ENCODE measurements at regions not wholly inside any gene's neighbourhood (a gene's known extent, or its start where the extent isn't known, plus 50 kb on each side); places are given as distances from the start of the nearest gene placed in this dataset.

DNA sequence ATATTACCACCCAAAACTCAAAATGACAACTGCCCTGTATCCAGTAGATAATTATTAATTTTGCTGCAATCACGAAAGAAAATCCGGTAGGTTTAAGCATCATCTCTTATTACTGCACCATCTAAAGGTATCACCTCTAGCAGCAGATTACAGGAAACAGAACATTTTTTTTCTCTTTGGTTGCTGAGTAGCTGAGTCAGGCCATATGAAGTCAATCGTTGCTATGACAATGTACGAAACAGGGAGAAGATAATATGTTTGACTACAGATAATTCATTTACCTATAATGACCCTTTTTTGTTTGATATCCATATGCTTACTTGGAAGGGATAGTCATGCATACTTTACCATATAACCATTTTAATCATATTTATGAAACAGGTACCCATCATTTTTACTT, 831.6 kb upstream of the CHAC2 start:
- no peak overlapping the region for H3K27ac Mint-ChIP-seq
- no peaks in the 10 kb centered on the region for H3K4me1 Mint-ChIP-seq (ENCODE audit: low read depth in 2 of 2)
- H3K4me3 Mint-ChIP-seq: no peak overlapping the region

DNA sequence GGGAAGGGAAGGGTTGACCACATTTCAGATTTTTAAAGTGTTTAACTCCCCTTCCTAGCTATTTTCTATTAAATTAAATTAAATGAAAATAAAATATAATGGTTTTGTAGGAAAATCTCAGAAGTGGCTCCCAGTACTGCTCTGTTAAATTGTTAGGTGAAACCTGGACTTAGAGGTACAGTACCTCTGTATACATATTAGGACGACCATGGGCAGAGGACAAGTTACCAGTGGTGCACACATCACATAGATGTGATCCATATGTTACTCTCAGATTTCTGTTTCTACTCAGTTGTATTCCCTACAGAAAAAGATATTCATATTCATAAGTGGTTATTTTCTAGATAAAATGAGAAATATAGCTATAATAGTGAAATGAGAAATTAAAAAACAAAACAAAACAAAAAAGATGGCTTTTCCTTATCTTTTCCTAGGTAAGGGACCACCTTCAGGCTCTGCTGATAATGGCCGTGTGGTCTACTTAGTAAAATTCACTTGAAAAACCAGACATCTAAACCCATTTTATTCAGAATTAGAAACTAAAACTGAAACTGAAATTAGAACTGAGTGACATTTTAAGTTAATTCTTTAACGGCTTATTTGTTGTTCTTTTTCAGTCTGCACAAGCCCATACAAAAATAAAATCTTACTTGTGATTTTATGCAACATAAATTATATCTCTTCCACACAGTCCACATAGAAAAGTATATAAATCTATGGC, 832.5 kb upstream of the CHAC2 start:
- ATAC-seq: no peak
- DNase-seq (ENCODE audit: low spot score): no peak
- H3K9me3 Mint-ChIP-seq: peaks cover 14% of the 10 kb centered on the region
- no peak overlapping the region for H3K27ac Mint-ChIP-seq
- no peak overlapping the region for H3K4me3 Mint-ChIP-seq
- no peaks in the 10 kb centered on the region for H3K36me3 Mint-ChIP-seq
- no peaks in the 10 kb centered on the region for H3K4me1 Mint-ChIP-seq (ENCODE audit: low read depth in 2 of 2)
- no peaks in the 10 kb centered on the region for H3K27me3 Mint-ChIP-seq

More for the DNA sequence above, 831.6 kb upstream of the CHAC2 start:
- Mint-ChIP-seq H3K36me3 (no peaks in the 10 kb centered on the region), H3K9me3 (peaks cover 14% of the 10 kb centered on the region), H3K27me3 (no peaks in the 10 kb centered on the region)
- DNase-seq (ENCODE audit: low spot score): no peak
- ATAC-seq: no peak

DNA sequence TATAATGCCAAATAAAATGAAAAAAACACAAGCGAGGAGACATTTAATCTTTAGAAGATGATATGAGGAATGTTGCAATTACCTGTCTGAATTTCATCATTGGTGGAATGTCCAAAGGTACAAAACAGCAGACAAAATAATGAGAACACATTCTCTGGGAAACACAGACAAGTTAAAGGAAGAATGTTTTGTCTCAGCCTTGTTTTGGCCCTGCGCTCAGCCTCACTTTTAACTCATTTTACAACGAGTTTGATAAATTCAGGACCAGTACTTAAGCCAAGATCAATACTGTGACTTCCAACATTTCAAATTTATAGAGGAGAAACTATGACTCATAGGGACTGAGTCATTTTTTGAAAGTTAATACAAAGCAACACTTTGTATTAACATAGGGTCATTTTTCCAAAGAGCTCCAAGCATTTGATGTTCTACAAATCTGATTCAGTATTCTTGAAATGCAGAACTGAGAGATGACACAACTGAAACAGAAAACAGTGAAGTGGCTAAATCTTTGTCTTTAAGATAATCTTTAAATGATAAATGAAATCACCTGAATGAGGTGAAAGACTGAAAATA, 833.2 kb upstream of the CHAC2 start:
- no peak for ATAC-seq
- H3K36me3 Mint-ChIP-seq: no peaks in the 10 kb centered on the region
- no peak overlapping the region for H3K4me3 Mint-ChIP-seq
- no peak for DNase-seq (ENCODE audit: low spot score)
- no peaks in the 10 kb centered on the region for H3K27me3 Mint-ChIP-seq
- H3K27ac Mint-ChIP-seq: no peak overlapping the region
- H3K4me1 Mint-ChIP-seq (ENCODE audit: low read depth in 2 of 2): no peaks in the 10 kb centered on the region
- H3K9me3 Mint-ChIP-seq: peaks cover 14% of the 10 kb centered on the region

DNA sequence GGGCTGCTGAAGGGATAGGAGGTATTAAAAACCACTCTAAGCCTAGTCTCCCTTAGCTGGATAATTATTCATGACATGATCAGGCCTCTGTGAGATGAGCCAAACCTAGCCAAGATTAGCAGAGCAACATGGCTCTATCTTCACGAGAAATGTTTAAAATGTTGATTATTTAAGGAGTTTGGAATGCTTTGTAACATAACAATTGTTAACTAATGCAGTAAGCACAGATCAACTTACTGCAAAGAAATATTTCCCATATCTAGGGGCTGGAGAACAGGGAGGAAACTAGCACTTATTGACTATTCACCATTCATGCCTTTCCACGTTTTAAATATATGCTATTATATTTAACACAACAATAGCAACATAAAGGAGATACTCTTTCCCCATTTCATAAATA, 833.7 kb upstream of the CHAC2 start:
- H3K36me3 Mint-ChIP-seq: no peaks in the 10 kb centered on the region
- H3K4me1 Mint-ChIP-seq (ENCODE audit: low read depth in 2 of 2): no peaks in the 10 kb centered on the region
- H3K4me3 Mint-ChIP-seq: no peak overlapping the region
- H3K27ac Mint-ChIP-seq: no peak overlapping the region
- no peak for DNase-seq (ENCODE audit: low spot score)
- peaks cover 14% of the 10 kb centered on the region for H3K9me3 Mint-ChIP-seq
- no peak for ATAC-seq
- no peaks in the 10 kb centered on the region for H3K27me3 Mint-ChIP-seq

DNA sequence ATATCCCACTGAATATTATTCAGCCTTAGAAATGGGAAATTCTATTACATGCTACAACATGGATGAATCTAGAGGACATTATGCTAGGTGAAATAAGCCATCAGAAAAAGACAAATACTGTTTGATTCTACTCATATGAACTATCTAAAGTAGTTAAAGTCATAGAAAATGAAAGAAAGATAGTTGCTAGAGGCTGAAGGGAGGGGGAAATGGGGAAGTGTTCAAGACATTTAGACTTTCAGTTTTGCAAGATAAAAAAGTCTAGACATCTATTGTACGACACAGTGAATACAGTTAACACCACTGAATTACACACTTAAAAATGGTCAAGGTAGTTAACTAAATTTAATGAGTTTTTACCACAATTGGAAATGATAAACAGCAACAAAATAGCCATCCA, 835.9 kb upstream of the CHAC2 start:
- ATAC-seq: no peak
- Mint-ChIP-seq H3K36me3 (no peaks in the 10 kb centered on the region), H3K9me3 (peaks cover 10% of the 10 kb centered on the region), H3K4me1 (ENCODE audit: low read depth in 2 of 2) (no peaks in the 10 kb centered on the region), H3K4me3 (no peak overlapping the region), H3K27ac (no peak overlapping the region), H3K27me3 (no peaks in the 10 kb centered on the region)
- no peak for DNase-seq (ENCODE audit: low spot score)

DNA sequence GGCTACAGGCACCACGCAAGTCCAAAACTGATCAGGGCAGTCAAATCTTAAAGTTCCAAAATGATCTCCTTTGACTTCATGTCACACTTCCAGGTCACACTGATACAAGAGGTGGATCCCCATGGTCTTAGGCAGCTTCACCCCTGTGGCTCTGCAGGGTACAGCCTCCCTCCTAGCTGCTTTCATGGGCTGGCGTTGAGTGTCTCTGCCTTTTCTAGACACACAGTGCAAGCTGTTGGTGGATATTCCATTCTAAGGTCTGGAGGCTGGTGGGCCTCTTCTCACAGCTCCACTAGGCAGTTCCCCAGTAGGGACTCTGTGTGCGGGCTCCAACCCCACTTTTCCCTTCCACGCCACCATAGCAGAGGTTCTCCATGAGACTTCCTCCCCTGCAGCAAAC, 838.2 kb upstream of the CHAC2 start:
- ATAC-seq (no peak), DNase-seq (ENCODE audit: low spot score) (no peak)
- peaks cover 12% of the 10 kb centered on the region for H3K9me3 Mint-ChIP-seq
- no peak overlapping the region for H3K27ac Mint-ChIP-seq
- no peaks in the 10 kb centered on the region for H3K36me3 Mint-ChIP-seq
- no peaks in the 10 kb centered on the region for H3K4me1 Mint-ChIP-seq (ENCODE audit: low read depth in 2 of 2)
- no peaks in the 10 kb centered on the region for H3K27me3 Mint-ChIP-seq
- H3K4me3 Mint-ChIP-seq: no peak overlapping the region

DNA sequence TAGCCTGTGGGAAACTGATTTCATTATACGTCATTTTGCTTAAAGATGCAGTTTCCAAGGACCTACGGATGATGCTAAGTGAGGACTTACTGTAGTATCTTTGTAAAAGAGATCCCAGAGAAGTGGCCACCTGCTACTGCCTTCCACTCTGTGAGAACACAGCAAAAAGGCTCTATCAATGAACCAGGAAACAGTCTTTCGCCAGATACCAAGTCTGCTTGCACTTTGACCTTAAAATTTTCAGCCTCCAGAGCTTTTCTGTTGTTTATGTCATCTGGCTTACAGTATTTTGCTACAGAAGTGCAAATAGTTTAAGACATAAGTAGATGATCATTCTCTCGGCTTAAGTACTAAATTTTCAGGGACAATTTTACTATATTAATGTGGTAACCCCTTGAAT, 847.9 kb upstream of the CHAC2 start:
- Mint-ChIP-seq H3K4me3 (no peak overlapping the region), H3K36me3 (no peaks in the 10 kb centered on the region), H3K9me3 (peaks cover 11% of the 10 kb centered on the region), H3K27ac (no peak overlapping the region), H3K4me1 (ENCODE audit: low read depth in 2 of 2) (no peaks in the 10 kb centered on the region), H3K27me3 (no peaks in the 10 kb centered on the region)
- ATAC-seq (no peak), DNase-seq (ENCODE audit: low spot score) (no peak)

DNA sequence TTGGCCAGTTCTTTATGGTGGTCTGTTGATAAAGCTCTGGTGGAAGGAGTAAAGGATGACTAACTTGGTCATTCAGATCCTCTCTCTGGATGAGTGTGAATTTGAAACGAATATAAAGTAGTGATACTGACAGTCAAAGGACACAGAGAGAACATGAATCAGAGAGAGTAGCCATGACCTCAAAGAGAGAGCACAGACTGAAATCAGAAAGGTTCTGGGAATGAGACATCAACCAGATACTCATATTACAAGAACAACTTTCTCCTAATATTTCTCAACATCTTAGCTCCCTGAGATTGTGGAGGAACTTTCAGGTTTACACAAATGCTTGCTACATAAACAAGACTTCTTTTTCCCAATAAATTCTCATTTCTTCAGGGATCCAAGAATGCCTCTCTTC, 849.1 kb upstream of the CHAC2 start:
- no peak overlapping the region for H3K4me3 Mint-ChIP-seq
- peaks cover 8% of the 10 kb centered on the region for H3K9me3 Mint-ChIP-seq
- ATAC-seq: no peak
- H3K27me3 Mint-ChIP-seq: no peaks in the 10 kb centered on the region
- no peaks in the 10 kb centered on the region for H3K36me3 Mint-ChIP-seq
- no peak for DNase-seq (ENCODE audit: low spot score)
- H3K27ac Mint-ChIP-seq: no peak overlapping the region
- H3K4me1 Mint-ChIP-seq (ENCODE audit: low read depth in 2 of 2): no peaks in the 10 kb centered on the region

DNA sequence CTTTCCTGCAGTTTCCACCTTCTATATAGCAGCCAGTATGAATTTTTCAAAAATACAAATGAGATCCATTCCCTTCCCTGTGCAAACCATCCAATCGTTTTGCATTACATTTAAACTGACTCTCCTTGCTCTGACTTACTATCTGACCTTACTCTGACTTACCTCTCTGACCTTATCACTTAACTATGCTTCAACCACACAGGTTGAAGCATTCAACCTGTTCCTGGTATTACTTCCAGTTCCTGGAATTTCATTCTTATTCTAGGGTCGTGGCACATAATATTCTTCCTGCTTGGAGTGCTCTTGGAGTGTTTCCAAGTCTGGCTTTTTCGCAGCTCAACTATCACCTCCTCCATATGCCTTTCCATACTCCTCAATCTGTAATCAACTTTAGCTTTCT, 850.6 kb upstream of the CHAC2 start:
- Mint-ChIP-seq H3K4me3 (no peak overlapping the region), H3K4me1 (ENCODE audit: low read depth in 2 of 2) (no peaks in the 10 kb centered on the region), H3K9me3 (peaks cover 8% of the 10 kb centered on the region), H3K27ac (no peak overlapping the region), H3K36me3 (no peaks in the 10 kb centered on the region), H3K27me3 (no peaks in the 10 kb centered on the region)
- no peak for DNase-seq (ENCODE audit: low spot score)
- ATAC-seq: no peak

DNA sequence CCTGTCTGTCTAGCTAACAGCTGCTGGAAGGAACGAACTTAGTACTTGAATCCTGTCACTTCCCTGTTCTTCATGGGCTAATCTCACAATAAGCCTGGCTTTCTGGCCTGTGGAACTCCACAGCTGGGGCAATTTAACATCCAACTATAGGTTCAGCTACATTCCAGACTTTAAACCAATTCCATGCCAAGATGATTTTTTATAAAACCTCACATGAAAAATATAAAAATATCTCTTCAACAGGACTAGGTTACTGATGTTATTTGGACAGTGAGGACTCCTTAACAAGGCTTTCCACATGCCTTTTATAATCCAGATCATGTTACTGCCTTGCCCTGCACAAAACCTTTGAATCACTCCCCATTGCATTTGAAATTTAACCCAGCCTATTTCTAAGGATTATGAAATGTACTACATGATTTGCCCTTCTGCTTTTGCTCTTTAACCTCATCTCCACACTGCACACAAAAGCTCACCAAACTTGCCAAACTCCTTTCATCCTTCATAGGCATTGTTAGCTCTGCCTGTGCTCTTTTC, 863.2 kb upstream of the CHAC2 start:
- no peaks in the 10 kb centered on the region for H3K27me3 Mint-ChIP-seq
- H3K9me3 Mint-ChIP-seq: peaks cover 25% of the 10 kb centered on the region
- no peak overlapping the region for H3K4me3 Mint-ChIP-seq
- H3K27ac Mint-ChIP-seq: no peak overlapping the region
- H3K4me1 Mint-ChIP-seq (ENCODE audit: low read depth in 2 of 2): no peaks in the 10 kb centered on the region
- H3K36me3 Mint-ChIP-seq: no peaks in the 10 kb centered on the region
- DNase-seq (ENCODE audit: low spot score) (no peak), ATAC-seq (no peak)

DNA sequence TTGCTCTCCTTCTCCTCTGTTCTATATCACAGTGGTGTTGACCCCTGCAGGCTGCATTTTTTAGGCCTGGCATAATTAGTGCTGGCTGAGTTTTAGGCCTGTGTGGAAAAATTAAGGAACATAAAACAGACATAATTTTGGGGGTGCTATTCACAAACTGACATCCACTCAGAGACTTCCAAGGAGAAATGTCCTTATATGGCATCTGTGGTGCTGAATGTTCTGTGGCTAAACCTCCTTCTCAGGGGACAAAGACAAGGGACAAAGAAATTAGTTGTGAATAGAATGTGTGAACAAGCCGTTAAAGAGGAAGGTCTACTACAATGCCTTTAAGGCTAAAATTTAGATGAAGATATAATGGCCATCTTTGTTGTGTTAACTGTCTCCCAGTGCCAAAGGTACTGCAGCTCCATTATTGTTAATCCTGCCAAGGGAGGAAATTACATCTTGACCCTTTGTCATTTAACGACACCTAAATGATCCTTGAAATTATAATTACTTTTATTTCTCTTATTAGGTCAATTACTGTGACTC, 870.0 kb upstream of the CHAC2 start:
- DNase-seq (ENCODE audit: low spot score) (no peak), ATAC-seq (no peak)
- H3K4me1 Mint-ChIP-seq (ENCODE audit: low read depth in 2 of 2): no peaks in the 10 kb centered on the region
- peaks cover 19% of the 10 kb centered on the region for H3K9me3 Mint-ChIP-seq
- H3K4me3 Mint-ChIP-seq: no peak overlapping the region
- no peak overlapping the region for H3K27ac Mint-ChIP-seq
- H3K36me3 Mint-ChIP-seq: peaks cover 10% of the 10 kb centered on the region
- H3K27me3 Mint-ChIP-seq: no peaks in the 10 kb centered on the region

DNA sequence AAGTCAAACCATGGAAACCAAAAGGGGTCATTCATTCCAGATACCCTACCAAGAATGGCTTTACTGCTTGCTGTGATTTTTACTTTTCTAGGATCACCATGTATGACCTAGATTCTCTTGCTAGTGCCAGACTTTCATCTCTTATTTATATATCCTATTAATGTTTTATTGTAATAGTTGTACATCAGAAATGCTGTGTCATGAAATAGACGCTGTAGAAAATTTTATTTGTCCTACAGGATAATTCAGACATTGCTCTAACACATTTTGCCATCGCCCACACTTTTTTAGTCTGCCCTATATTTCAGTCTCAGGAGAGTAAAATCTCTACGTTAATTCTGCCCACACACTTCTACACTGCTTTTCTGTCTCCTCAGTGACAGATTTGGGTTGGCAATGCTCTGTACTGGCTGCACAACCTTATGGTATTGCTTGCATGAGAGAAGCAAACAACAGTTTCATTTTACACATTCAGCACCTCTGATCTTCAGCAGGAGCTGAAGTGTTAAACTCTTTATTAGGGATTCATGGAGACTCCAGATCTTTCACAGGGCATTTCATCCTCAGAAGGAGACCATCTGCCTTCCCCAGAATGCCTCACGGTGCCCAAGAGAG, 871.8 kb upstream of the CHAC2 start:
- Mint-ChIP-seq H3K4me3 (no peak overlapping the region), H3K27ac (no peak overlapping the region), H3K27me3 (no peaks in the 10 kb centered on the region), H3K9me3 (peaks cover 18% of the 10 kb centered on the region), H3K36me3 (peaks cover 11% of the 10 kb centered on the region), H3K4me1 (ENCODE audit: low read depth in 2 of 2) (no peaks in the 10 kb centered on the region)
- DNase-seq (ENCODE audit: low spot score): no peak
- ATAC-seq: no peak

DNA sequence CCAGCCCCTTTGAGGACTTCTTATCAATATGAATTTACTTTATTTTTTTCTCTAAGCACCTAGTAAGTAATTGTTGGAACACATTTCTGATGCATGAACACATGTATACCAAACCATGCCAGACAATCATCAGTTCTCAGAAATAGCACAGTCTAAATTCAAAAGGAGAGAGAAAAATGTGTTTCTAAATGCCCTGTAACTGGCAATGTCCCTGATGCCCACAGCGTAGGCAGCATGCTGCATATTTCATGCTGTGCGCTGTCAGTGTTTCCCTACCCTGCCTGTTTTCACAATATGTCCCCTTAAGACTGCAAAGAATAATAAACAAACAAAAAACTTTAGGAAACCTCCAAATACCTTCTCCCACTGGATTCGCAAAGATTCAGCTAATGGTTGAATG, 881.0 kb upstream of the CHAC2 start:
- ATAC-seq (no peak), DNase-seq (ENCODE audit: low spot score) (no peak)
- H3K4me1 Mint-ChIP-seq (ENCODE audit: low read depth in 2 of 2): no peaks in the 10 kb centered on the region
- H3K27me3 Mint-ChIP-seq: no peaks in the 10 kb centered on the region
- H3K9me3 Mint-ChIP-seq: peaks cover 2% of the 10 kb centered on the region
- no peak overlapping the region for H3K4me3 Mint-ChIP-seq
- H3K36me3 Mint-ChIP-seq: no peaks in the 10 kb centered on the region
- H3K27ac Mint-ChIP-seq: no peak overlapping the region

DNA sequence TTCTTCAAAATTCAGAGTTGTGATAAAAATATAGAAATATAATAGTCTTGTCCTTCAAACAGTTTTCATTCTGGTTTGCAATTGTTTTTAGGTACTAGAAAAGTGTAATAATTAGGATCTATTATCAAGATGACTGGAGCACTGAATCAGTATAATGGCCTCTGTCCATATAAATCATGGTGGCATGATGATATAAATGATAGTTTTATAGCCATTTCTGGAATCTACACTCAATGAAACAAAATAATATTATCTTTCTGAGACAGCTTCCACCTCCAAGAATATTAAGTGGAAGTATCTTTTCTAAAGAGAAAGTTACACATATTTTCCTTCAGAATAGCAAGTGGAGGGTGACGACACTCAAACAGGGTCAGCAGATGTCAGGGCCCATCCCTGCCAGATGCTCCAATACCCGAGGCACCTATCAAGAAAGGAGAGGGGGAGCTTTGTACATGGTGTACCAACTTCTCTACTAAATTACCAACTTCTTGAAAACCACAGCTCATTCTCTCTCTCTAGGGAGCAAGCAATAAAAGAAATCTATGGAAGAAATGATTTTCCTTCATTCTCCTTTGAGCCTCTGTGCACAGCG, 882.7 kb upstream of the CHAC2 start:
- Mint-ChIP-seq H3K27ac (no peak overlapping the region), H3K9me3 (peaks cover 1% of the 10 kb centered on the region), H3K4me3 (no peak overlapping the region), H3K27me3 (no peaks in the 10 kb centered on the region), H3K4me1 (ENCODE audit: low read depth in 2 of 2) (no peaks in the 10 kb centered on the region), H3K36me3 (no peaks in the 10 kb centered on the region)
- no peak for DNase-seq (ENCODE audit: low spot score)
- ATAC-seq: no peak

Data from natural killer cell treated with Interleukin-12 subunit alpha and Interleukin-12 subunit beta and Interleukin-15 and Interleukin-18, amount 100 ng/mL, for 72 hours (primary cell).